Activated CD8-positive, alpha-beta memory T cell treated with anti-CD3 and anti-CD28 coated beads, Interleukin-2, amount 50 U/mL, for 4 hours (primary cell): ENCODE measurements at regions not wholly inside any gene's neighbourhood (a gene's known extent, or its start where the extent isn't known, plus 50 kb on each side); places are given as distances from the start of the nearest gene placed in this dataset.

Source experiments
- DNase-seq: peaks from one replicate; pipeline ENCODE4 v3.0.0-alpha.2; 2020

DNA sequence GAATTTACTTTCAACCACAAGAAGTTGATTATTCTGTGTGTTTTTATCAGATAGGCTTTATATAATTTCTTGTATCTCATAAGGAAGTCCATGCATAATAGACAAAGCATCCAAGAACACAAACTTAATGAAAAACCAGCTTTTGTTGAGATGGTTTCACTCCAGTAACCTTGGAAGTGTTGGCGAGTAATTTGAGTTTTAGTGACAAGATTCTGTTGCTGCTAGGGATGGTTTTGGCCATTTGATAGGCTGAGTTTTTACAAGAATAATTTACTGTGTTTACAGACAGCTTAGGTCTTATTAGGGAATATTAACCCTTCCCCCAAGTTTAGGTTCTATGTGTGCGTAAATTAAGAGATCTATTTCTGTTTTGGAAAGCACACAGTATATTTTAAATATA lies 513.6 kb downstream of the USP25 start:
- no peak for DNase-seq

DNA sequence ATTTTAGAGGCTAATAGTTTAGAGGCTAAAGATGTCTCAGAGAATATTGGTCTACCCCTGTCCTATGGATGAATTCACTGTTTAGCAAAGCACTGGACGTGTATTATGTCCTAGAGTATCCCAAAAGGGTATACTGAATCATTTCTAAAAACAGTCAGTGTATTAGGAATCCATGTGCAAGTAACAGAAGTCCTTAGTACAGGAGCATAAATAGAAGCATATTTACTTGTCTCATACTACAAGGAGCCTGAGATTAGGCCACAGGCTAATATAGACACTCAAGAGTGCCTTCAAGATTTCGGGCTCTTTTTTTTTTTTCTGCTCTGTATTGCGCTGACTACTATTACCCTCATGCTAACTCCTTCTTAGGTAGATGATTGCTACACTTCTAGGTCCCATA lies 518.9 kb downstream of the USP25 start:
- no peak for DNase-seq

DNA sequence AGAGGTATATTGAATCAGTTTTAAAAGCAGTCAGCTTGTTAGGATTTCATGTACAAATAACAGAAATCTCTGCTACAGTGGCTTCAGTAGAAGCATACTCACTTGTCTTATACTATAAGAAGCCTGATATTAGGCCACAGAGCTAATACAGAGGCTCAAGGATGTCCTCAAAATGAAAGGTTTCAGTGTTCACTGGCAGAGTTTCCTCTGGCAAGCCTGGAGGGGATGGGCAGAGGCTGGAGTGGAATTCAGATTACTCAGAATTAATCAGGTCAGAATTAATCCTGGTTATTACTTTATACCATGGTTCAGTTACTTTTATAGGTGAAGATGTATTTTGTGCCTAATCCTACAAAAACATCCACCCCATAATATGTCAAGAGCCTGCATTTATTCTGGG lies 520.5 kb downstream of the USP25 start:
- DNase-seq = no peak

DNA sequence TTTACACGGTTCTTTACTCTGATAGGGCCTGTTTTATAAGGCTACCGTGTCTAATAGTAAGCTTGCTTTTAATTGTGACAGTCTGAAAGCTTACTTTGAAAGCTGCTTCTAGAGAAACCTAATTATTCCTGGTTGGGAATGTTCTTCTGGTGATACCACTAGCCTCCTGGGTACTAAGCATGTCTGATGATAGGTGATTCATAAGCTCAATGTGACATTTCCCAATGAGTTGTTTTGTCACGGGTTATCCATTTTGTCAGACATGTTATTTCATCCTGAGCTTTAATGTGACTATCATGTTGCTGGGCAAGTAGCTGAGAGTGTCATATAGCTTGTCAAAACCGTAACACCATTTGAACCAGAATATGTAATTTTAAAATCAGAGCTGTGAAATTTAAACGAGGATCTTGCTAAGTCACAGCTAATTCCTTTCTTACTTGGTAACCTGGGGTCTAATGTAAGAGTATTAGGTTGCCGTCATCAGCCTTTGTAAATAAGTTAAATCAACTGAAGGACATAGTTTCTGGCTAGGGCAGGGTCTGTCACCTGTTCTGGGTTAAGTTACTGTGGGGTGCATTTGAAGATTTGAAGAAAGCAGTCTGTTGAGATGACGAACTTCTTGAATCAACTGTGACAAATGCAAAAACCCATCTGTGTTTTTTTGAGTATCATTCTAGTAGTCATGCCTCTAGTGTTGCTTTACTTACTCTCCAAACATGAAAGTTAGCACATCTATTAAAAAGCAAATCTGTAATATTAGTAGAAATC lies 529.2 kb downstream of the USP25 start:
- no peak for DNase-seq

DNA sequence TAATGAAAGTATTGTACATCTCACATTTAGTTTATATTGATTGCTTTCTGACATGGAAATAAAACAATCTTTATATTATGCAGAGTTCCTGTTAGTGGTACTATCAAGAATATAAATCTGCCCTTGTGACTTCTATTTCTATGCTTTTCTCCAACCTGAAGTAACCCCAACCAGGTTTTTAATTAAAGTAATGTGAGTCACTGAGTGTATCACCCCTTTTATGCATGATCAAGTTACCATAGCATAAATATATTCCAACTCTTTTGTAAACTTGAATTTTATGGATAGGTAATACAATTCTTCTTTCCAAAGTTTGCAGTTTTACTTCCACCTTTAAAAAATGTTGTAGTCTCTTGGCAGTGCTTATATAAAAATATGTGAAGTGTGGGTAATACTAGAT lies 532.3 kb downstream of the USP25 start:
- no peak for DNase-seq

DNA sequence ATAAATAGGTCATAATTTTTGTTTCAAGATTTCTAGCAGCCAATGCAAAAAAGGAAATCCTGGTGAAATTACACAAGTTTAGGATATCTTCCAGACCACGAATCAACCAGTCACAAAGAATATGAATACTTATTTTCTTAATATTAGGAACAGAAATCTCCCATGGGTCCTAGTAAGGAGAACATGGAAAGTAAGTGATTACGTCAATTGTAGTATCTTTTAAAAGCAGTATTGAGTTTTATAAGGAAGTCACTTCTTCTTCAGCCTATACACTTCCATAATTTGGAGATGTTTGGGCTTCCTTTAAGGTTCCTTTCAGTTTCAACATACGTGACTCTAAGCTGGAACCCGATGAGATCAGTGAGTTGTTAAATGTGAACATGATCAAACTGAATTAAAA lies 534.5 kb downstream of the USP25 start:
- DNase-seq = no peak

DNA sequence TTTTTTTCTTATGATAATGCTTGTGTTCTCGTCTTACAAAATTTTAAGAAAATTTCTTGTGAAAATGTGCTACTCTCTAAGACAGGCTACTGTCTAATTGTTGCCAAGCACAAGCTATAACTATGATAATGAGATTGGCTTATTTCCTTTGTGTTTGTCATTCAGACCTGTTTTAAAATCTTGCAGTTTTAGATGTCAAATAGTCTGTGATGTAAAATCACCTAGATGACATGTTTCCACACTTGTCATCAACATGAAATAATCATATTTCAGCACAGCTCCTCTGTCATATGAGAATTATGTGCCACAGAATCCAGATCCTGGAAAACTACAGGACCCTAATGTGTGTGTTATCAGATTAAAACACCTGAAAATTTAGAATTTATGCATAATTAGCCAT lies 539.7 kb downstream of the USP25 start:
- DNase-seq = no peak

DNA sequence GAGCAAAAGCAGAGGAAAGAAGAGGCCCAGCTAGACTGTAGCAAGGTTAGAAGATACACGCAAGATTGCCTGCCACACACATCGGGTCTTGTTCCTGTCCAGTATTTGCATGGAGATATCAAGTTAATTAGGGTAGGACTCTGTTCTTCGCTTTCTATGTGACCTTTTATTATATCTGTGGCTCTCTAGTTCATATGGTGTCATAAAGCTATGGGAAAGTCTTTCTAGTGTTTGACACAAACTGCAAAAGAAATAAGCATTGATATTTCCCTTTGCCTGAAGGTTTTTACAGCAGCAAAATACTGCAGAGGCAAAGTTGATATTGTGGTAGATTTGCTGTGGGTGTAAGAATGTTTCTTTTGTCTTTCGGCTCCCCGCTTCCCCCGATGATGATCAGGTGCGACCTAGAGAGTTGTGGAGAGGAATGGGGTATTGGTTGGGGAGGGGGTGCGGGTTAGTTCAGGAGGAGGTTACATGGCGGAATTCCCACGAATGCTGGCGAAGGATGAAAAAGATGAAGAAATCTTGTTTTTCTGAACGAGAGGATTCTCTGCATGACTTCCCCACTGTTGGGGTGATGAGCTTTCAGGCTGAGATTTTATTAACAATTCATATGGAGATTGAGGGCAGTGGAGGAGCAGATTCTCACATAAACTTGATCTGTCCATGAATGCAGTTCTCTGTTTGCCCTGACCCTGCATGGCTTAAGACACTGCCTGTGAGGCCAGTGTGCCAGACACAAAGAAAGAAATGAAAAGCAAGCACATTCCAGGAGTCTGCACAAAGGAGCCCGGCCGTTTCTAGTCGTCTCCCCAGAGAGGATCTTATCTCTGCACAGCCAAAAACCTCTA lies 550.2 kb downstream of the USP25 start:
- DNase-seq = no peak

DNA sequence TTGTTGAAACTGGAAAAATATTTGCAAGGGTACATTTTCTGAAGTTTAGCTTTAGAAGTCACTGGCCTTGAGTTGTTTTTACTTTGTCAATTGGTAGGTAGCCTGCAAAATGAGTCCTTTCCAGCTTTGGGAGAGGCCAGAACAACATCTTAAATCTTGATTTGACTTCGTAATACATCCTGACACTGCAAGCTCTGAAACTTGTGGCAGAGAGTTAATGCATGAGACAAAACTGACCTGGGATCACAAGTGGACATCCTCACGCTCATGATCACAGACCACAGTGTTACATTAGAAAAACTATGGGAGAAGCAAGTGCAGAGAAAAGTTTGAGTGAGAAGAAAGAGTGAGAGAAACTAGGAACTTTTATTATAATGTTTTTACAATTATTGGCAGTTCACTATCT lies 550.9 kb downstream of the USP25 start:
- DNase-seq = no peak

DNA sequence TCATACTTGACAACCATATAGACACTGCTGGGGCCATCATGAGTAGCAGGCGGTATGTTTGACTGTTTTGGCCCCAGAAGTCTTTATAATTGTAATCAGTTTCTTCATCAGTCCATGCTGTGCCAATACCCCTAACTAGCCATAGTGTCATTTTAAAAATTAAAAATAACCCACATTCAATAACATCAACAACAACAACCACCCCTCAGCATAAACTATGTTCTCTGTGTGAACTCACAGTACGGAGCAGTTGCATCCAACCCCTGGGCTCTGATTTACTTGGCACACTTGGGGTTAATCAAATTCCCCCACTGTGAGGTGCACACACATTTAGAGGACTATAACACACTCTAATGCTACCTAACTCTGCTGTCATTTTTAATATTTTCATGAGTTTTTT lies 553.7 kb downstream of the USP25 start:
- DNase-seq = no peak

DNA sequence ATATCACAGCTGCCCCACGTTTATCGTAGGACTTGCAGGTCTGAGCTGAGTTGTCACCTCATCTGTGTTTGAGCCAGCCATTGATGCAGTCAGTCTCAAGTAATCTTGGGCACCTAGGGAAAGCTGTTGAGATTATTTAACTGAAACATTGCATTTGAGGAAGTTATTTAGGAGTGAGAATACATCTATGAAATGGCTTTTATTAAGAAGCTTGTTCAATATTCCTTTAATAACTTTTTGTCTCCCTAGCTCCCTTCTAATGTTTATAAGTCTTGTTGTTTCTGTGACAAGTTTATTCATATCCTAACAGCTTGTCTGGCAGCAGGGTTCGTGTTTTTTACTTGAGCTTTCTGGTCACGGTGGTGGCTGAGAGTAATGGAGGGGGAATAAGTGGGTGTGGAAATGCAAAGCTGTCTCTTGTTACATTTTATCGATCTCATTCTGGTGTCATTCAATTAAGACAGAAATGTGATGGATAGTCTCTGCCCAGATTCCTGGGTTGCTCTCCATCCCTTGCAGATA lies 555.9 kb downstream of the USP25 start:
- DNase-seq = no peak

DNA sequence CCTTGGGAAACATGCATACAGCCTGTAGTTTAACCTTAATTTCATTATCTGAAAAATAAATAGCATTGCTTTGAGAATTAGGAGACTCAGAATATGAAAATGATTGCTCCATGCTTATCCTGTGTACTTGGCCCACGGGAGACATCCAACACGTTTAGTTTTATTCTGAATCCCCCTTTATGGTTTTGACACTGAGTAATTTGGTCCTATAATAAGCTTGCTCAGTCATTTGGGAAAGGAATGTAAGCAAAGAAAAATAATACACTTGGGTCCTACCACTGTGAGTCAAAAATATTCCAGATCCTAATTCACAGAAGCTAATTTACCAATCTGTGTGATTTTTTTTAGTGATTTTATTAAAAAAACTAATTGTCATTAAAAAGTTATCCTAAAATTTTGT lies 557.3 kb downstream of the USP25 start:
- DNase-seq = no peak

DNA sequence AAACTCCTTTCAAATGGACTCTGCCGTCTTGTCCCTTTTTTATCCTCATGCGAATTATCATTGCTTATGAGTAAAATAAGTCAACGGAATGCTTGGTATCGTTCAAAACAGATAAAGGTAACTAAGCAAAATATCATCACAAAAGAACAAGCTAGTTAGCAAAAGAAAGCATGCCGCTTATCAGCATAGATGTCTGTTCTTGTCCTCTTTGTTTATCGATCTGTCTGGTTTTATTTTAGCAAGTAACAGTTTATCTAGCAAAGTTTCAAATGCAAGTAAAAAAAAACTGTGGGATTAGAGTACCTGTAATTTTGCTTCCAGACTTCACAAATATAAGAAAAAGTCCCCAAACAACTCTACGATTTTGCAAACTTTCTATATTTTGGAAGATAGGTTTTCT lies 561.5 kb downstream of the USP25 start:
- no peak for DNase-seq

DNA sequence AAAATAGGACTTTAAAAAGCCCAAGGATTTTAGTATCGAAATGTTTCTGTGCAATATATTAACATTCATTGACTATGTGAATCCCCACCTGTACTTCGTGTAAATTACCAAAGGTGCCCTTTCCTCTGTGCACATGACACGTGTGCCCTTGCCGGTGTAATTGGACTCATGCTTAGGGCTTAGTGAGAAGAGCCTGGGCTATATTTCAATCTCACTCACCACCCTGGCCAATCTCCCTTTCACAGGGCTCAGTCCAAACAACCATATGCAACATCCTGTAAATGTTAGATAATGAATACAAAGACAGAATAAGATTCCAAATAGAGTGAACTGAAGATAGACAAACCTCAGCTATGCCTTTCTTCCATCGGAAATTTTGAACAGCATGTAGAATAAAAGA lies 564.3 kb downstream of the USP25 start:
- DNase-seq = no peak

DNA sequence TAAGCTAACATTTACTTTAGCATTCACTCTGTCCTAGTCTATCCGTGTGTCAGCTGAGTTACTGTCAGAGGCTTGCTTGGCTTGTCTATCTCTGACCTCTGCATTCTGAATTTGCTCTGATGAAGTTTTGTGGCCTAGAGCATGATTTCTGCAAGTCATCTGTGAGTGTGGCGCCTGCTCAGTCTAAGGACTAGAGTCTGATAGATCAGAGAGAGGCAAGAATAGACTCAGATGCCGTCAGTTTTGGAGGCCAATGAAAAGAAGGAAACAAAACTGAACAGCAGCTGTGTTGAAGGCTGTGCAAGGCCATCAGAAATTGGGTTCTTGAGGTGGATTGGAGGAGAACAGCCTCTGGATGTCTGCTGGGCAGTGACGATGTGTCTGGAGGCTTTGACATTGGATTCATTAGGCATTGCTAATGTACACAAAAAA lies 573.1 kb downstream of the USP25 start:
- no peak for DNase-seq

DNA sequence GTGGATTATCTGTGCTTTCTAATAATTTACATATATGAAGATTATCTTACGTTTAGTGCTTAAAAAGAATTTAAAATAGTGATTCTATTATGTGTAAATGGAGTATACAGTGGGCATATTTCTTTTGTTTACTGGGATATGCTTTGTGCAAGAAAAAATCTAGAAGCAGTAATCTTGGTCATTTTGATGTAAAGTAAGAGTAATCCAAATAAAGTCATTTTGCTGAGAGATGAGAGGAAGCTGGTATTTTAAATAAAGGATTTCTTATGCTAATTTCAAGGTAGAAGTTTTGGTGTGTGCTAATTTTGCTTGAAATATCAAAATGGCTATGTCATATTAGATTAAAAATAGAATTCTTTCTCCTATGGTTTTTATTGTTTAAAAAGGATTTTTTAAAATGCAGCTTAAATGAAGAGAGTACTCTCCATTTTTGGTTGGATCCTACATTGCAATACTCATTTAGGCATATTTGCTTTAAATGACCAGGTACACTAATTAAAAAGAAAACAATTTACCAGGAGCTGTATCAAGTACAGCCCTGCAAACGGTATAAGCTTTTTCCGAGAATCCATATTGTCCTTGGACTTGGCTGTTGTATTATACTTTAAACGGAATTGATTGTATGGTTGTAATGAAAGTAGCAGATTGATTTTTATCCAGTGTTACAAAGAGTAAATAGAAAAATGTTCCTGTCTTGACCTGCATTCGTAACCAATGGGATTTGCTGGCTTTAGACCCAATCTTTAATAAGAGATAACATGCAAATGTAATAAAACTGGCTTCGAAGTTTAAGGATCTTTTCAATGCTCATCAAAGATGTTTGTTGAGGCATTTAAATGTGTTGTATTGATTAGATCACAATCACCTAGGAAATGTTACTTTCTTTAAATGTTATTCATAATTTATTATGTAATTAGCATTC lies 574.7 kb downstream of the USP25 start:
- DNase-seq = no peak

DNA sequence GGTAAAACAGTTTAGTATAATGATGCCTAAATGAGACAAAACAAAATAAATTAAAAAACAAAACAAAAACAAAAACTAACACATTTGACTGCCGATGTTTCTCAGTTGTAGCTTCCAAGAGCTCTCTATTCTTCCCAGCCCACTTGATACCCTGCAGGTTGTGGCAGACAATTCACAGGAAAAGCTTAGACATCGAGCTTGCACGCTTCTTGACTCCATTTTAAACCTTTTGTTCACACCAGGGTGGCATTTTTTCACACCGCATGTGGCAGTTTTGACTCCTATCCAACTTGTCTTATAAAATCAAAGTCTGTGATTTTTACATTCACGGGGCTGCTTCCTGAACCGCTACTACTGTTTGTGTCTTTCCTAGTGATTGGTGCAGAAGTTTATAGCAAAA lies 575.9 kb downstream of the USP25 start:
- no peak for DNase-seq

DNA sequence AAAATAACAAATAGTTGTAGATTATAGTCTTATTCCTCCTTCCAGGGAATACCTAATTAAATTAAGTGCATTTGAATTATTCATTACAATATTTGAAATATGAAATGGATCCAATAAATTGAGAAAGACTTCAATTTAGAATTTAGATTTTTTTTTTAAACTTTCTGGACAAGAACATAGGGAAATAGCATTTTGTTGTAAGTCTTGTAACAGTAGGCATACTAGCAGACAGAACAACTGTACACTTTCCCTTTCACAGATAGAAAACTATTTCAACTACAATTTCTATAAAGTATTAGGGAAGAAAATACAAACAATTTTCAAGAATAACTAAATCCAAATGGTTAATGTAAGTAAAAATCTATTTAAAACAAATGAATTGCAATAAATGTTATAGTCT lies 577.5 kb downstream of the USP25 start:
- no peak for DNase-seq

DNA sequence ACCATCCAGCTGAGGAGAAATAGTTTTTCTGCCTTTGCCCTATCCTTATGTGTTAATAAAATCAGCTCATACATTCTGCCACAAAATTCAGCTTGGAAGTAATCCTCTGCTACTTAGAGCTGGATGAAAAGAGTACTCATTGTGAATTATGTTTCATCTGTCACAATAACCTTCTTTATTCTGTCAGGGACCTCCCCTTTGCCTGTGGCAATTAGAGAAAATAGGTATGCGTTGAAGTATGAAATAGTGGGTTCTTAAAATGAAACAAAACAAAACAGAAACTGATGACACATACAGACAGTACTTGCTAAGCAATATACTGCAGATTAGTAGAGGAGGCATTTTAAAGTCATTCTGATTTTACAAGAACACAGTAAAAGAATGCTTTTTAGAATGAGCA lies 578.5 kb downstream of the USP25 start:
- no peak for DNase-seq

DNA sequence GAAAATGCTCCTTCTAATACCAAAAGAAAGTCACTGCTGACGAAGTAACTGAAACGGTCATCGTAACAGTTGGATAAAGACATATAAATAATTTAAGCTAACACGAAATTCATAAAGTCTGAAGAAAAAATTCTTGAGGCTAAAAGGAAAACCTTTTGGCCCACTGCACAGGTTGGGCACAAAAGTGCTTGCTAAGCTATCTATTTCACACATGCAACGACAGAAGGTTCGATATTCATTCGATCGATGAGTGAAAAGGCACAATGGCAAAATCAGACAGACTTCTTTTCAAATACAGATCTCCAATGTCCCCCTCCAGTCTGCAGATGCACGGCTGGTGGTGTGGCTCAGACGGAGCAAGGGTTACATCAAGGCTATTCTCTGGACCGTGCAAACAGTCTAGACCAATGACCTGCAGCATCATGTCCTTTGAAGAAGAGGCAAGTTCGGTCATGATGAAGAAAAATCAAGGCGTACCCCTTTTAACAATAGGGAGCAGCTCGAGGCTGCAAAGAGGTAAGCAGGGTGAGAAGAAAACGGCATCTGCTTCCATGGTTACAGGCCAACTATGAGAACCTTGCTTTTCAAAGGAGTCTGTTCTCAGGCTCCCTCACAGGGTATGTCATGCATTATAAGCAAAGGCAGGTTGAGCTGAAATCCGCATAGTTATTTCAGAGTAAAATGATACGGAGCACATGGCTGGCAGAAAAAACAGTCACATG lies 579.6 kb downstream of the USP25 start:
- no peak for DNase-seq

DNA sequence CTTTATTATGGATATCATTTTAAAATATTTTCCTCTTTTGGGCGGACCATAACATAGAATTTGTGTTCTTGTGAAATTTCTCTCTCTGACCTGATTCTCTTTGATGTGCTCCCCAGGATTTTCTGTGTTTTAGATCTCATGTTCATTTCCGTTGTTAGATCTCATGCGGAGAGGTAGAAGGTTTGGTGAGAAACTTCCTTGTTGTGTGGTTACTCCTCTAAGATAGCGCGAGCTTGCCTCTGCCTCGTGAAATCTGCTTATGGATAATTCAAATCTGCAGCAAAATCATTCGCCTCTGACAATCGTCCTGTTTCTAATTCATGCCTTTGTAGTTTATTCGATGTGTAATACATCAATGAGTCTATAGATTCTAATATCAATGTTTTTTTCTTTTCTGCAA lies 580.4 kb downstream of the USP25 start:
- no peak for DNase-seq

DNA sequence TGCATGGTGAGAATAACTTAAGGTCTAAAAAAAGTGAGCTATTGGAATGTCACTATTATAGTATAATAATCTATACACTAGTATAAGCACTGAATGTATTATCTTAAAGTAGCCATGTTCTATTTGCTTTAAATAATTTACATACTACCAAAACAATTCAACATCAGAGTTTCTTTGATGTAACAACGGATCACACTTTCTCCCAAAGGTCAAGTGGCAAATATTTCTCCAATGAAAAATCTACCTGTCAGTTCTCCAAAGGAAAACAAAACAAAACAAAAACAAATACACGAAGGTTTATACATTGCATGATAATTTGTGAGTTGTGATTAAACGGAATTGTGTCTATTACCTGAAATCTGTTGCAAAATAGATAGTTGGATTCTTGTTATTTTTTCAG lies 581.4 kb downstream of the USP25 start:
- DNase-seq = no peak
